Esophagus muscularis mucosa (tissue), 4 donors: ENCODE measurements at regions not wholly inside any gene's neighbourhood (a gene's known extent, or its start where the extent isn't known, plus 50 kb on each side); places are given as distances from the start of the nearest gene placed in this dataset.

Experiments used
- DNase-seq: peaks from one replicate; pipeline ENCODE4 v3.0.0-alpha.2; 2017; ENCODE audit errors: extremely low spot score
- H3K27ac ChIP-seq, 4 donors: fragments of 200-600 bp; sonication (generic); replicated peaks in 1 of 4; 1 replicate in 3 of 4; 2 replicates in 1 of 4; pipeline ENCODE4 v1.5.1; 2016 to 2019; ENCODE audit warnings: mild to moderate bottlenecking in 1 of 4
- H3K27me3 ChIP-seq, 4 donors: fragments of 200-600 bp; sonication (generic); one replicate each; pipeline versions ENCODE4 v1.5.1 to v1.6.0; 2016 to 2019
- H3K36me3 ChIP-seq, 4 donors: fragments of 200-600 bp; sonication (generic); one replicate each; pipeline ENCODE4 v1.5.1; 2016 to 2019
- H3K4me1 ChIP-seq, 4 donors: fragments of 200-600 bp; sonication (generic); one replicate each; pipeline ENCODE4 v1.5.1; 2016 to 2019
- H3K4me3 ChIP-seq, 4 donors: fragments of 200-600 bp; sonication (generic); 1 replicate in 2 of 4; 2 replicates in 2 of 4; pipeline ENCODE4 v1.5.1; 2016 to 2019; ENCODE audit warnings: mild to moderate bottlenecking in 4 of 4, moderate library complexity in 1 of 4
- H3K9me3 ChIP-seq, 4 donors: fragments of 200-600 bp; sonication (generic); 1 replicate in 3 of 4; 2 replicates in 1 of 4; pipeline ENCODE4 v1.5.1; 2016 to 2019
- EP300 ChIP-seq: sonication (generic); formaldehyde crosslinking; IDR thresholded peaks from one replicate; pipeline ENCODE4 v1.6.1; 2017; ENCODE audit warnings: antibody characterized with exemption
- POLR2A ChIP-seq: fragments of 450-650 bp; IDR thresholded peaks from one replicate; pipeline ENCODE4 v1.6.1; 2017; ENCODE audit warnings: antibody characterized with exemption, moderate library complexity, mild to moderate bottlenecking, low read depth
- POLR2AphosphoS5 ChIP-seq, 2 donors: sonication (generic); formaldehyde crosslinking; IDR thresholded peaks; one replicate each; pipeline ENCODE4 v1.6.1; 2017; ENCODE audit warnings: antibody characterized with exemption in 2 of 2
- WGBS: methylation state at CpG from one replicate; pipeline ENCODE4 v1.1.5; 2018; 5-methylcytosine and 5-hydroxymethylcytosine counted together
- intact Hi-C: fragments of 100-400 bp; cut with DNase I; formaldehyde crosslinking; loops from one replicate; pipeline ENCODE4 v1.15.1; 2023
- TF ChIP-seq, protein P1 (sequence below), 3 experiments: fragments of 200-600 bp in 2 of 3; fragments of 450-650 bp in 1 of 3; sonication (generic) in 2 of 3; IDR thresholded peaks; one replicate each; pipeline ENCODE4 v1.5.1; 2017 to 2019; ENCODE audit warnings: antibody characterized with exemption in 3 of 3, mild to moderate bottlenecking in 2 of 3, moderate library complexity in 1 of 3

DNA sequence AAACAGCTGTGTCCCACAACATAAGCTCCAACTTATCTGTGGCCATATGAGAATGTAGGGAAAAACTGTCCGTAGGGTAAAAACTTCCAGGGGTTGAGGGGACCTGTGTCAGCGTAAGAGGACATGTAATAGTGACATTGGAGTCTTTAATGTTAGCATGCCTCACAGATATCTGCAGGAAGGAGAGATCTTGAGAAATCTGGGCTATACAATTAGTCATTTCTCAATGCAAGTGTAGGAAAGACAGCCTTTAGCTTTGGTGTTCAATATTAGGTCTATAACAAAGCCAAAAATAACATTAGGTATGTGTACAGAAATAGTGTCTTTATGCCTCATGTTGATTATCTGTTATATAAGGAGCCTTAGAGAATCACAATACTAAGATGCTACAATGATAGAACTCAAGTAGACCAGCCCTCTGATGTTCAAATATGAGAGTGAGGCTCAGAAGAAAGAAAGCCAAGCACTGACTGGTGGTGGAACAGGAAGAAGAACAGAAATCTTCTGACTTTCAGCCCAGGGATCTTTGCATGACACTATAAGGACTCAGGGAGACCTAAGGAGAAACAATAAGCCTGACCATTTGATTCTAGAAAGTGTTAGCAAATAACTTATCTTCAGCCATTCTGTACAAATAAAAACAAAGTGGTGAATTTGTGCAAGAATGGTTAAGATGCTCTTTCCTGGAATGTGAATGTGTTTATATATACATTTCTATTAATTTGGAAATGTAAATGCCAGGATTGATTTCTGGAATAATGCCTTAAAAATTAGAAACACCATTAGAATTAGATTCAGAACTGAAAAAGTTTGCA lies 152.6 kb downstream of the ZC3H11B start:
- no peak for DNase-seq
- Histone ChIP-seq H3K4me1 (no peaks in the 10 kb centered on the region), H3K4me3 (no peak overlapping the region), H3K27ac (no peak overlapping the region), H3K9me3 (no peaks in the 10 kb centered on the region), H3K36me3 (no peaks in the 10 kb centered on the region), H3K27me3 (no peaks in the 10 kb centered on the region)
- intact Hi-C loops, result no loop called here
- TF ChIP-seq EP300 (no peak), POLR2A (no peak), POLR2AphosphoS5 (IDR thresholded peaks at IDR 0.05) (no peak)
- TF ChIP-seq, protein P1, sequence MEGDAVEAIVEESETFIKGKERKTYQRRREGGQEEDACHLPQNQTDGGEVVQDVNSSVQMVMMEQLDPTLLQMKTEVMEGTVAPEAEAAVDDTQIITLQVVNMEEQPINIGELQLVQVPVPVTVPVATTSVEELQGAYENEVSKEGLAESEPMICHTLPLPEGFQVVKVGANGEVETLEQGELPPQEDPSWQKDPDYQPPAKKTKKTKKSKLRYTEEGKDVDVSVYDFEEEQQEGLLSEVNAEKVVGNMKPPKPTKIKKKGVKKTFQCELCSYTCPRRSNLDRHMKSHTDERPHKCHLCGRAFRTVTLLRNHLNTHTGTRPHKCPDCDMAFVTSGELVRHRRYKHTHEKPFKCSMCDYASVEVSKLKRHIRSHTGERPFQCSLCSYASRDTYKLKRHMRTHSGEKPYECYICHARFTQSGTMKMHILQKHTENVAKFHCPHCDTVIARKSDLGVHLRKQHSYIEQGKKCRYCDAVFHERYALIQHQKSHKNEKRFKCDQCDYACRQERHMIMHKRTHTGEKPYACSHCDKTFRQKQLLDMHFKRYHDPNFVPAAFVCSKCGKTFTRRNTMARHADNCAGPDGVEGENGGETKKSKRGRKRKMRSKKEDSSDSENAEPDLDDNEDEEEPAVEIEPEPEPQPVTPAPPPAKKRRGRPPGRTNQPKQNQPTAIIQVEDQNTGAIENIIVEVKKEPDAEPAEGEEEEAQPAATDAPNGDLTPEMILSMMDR (IDR thresholded peaks at IDR 0.05), result no peak
- WGBS, result 89% methylated on average over 2 of the region's 2 CpGs

DNA sequence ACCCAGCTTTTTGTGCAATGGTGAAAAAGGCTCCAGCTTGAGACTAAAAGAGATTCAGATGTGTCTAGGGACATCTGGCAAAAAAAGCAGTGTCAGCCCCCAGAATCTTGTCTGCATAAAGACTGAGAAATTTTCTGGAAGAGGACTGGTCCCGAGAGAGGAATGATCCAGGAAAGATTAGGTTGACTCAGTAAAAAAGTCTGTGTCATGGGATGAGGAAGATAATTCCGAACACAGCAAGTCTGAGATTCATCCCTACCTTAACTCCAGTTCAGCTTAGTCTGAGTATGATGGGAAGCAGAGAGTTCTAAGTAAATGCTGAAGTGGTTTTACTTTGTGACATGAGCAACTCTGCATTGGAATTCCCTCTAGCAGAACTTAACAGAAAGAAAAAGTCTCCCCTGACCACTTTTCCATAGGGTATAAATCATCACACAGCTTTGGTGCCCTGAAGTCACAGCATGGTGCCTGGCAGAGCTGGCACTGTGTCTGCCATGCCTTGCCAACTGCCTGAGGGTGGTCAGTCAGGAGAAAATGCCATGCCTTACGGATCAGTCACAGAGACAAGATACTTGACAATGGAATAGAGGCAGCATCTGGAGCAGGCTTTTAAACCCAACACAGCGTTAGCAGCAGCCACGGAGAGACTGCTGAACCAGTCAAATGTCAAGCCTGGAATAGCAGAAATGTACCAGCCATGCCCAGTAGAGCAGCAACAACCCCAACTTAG lies 153.4 kb downstream of the ZC3H11B start:
- no peaks in the 10 kb centered on the region for H3K9me3 ChIP-seq
- H3K4me3 ChIP-seq, result no peak overlapping the region
- H3K27me3 ChIP-seq, result no peaks in the 10 kb centered on the region
- no peaks in the 10 kb centered on the region for H3K4me1 ChIP-seq
- TF ChIP-seq, protein P1 (IDR thresholded peaks at IDR 0.05), result no peak
- H3K27ac ChIP-seq, result no peak overlapping the region
- no peaks in the 10 kb centered on the region for H3K36me3 ChIP-seq
- WGBS, result 68% methylated on average over 5 of the region's 5 CpGs
- no peak for DNase-seq
- intact Hi-C loops, result no loop called here

DNA sequence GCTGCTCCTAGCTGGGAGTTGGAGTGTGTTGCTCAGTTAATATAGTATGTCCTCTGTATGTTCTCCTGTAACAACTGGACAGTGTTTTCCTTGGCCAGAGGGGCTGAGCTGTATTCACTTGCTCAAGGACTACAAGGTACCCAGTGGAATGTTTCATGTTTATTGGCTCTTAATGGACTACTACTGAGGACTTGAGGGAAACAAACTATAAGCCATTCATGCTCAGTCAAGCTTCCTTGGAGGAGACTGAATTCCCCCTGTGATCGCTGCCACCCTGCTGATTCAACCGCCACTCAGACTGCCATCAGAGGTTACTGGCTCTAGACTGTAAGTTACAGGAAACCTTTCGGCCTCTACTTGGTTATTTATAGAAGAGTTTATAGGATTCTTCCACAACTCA lies 166.6 kb downstream of the ZC3H11B start:
- TF ChIP-seq EP300, result no peak
- no peak for TF ChIP-seq POLR2AphosphoS5 (IDR thresholded peaks at IDR 0.05)
- TF ChIP-seq POLR2A, result no peak
- H3K4me3 ChIP-seq, result no peak overlapping the region
- H3K4me1 ChIP-seq, result no peaks in the 10 kb centered on the region
- whole genome bisulfite sequencing, result 49% methylated on average over 3 of the region's 3 CpGs
- H3K9me3 ChIP-seq, result no peaks in the 10 kb centered on the region
- no peak for DNase-seq
- H3K27ac ChIP-seq, result no peak overlapping the region
- H3K36me3 ChIP-seq, result no peaks in the 10 kb centered on the region
- H3K27me3 ChIP-seq, result no peaks in the 10 kb centered on the region
- intact Hi-C loops, result no loop called here

DNA sequence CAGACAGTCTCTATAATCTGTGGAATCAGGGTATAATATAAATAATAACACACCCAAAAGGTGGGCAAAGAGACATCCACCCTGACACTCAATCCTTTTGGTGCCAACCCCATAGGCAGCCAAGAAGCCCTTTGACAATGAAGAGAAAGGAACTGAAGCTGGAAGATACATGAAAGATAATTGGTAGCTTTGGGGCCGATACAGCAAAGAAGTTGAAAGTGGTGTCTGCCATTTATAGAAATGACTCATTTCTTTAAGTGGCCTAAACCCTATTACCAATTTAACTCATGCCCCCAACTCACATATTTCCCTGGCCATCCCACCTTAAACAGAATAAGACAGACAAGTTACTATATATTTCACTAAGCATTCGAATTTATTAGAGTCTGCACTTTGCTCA lies 167.0 kb downstream of the ZC3H11B start:
- WGBS, result 94% methylated on average over 2 of the region's 2 CpGs
- no peaks in the 10 kb centered on the region for H3K4me1 ChIP-seq
- no peak for TF ChIP-seq POLR2AphosphoS5 (IDR thresholded peaks at IDR 0.05)
- TF ChIP-seq POLR2A, result no peak
- TF ChIP-seq, protein P1 (IDR thresholded peaks at IDR 0.05), result no peak
- no peak for TF ChIP-seq EP300
- no peak for DNase-seq
- no peaks in the 10 kb centered on the region for H3K36me3 ChIP-seq
- H3K9me3 ChIP-seq, result no peaks in the 10 kb centered on the region
- H3K27me3 ChIP-seq, result no peaks in the 10 kb centered on the region
- H3K4me3 ChIP-seq, result no peak overlapping the region
- intact Hi-C loops, result no loop called here
- no peak overlapping the region for H3K27ac ChIP-seq

DNA sequence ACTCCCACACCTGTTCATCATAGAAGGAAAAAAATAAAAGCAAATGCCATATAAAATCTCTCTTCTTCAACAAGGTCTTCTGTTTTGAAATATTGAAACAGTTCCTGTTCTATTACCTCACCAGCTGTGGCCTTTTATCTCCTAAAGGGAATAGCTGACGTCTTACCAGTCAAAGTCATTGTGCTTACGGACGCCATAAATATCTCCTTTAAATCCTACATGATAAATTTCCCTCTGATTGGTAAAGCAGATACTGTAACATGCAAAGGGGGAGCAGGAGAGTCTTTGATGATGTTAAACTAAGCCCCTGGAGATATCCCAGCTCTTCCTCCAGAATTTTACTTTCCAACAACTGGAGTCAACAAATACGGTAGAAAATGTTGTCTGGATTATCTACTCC lies 168.4 kb downstream of the ZC3H11B start:
- no peaks in the 10 kb centered on the region for H3K27me3 ChIP-seq
- TF ChIP-seq EP300 (no peak), POLR2A (no peak), POLR2AphosphoS5 (IDR thresholded peaks at IDR 0.05) (no peak)
- TF ChIP-seq, protein P1 (IDR thresholded peaks at IDR 0.05), result no peak
- intact Hi-C loops, result no loop called here
- WGBS, result 80% methylated on average over 4 of the region's 4 CpGs
- no peak overlapping the region for H3K4me3 ChIP-seq
- no peak for DNase-seq
- H3K27ac ChIP-seq, result no peak overlapping the region
- H3K9me3 ChIP-seq, result no peaks in the 10 kb centered on the region
- no peaks in the 10 kb centered on the region for H3K36me3 ChIP-seq
- no peaks in the 10 kb centered on the region for H3K4me1 ChIP-seq
